ENCODE measurements at regions not wholly inside any gene's neighbourhood (a gene's known extent, or its start where the extent isn't known, plus 50 kb on each side); places are given as distances from the start of the nearest gene placed in this dataset.

GRCh38 chr15:62717496-62717895 lies 325.1 kb upstream of the TPM1 start:
- TF ChIP-seq CTCF (conservative IDR thresholded peaks at IDR 0.05; ENCODE audit: low read length) (no peak), EZH2phosphoT487 (IDR thresholded peaks at IDR 0.05; ENCODE audit: borderline replicate concordance, low read depth, low read length) (no peak)
